HG03280 (cell line): ENCODE measurements at regions not wholly inside any gene's neighbourhood (a gene's known extent, or its start where the extent isn't known, plus 50 kb on each side); places are given as distances from the start of the nearest gene placed in this dataset.
"Not testable (repeated sequence)": the region's sequence is repeated elsewhere in the genome, so short reads cannot be mapped to it uniquely, and the experiment has no call there.

Source experiments
- ATAC-seq: cut with Tn5 transposase; IDR thresholded peaks from one replicate; pipeline ENCODE4 v1.9.1; 2021; ENCODE audit warnings: mild to moderate bottlenecking, moderate library complexity; ENCODE audit not compliant: unreplicated experiment

DNA sequence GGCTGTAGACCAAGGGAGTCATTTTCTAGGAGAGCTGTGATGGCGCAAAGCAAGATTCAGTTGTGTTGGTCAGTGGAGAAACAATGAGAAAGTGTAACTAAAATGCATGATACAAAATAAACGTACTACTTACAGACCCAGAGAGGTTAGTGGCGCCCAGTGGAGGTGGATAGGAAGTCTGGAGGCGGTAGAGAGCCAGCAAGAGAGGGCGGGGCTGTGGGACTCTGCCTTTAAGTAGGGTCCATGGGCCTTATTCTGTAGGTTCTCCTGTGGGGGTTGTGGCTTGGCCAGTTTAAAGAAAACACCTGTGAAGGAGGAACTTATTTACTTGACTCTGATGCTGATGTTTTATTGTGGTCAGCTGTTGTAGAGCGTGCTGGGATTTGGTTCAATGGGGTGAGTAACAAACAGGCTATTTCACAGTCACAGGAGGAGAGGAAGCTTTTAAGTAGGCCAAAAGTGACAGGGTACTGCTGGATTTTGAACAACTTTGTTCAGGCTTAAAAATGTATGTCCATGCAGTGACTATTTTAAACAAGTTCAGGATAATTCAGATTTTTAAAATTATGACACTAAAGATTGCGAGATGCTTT lies 1097.7 kb downstream of the TMTC2 start:
- ATAC-seq: no peak

DNA sequence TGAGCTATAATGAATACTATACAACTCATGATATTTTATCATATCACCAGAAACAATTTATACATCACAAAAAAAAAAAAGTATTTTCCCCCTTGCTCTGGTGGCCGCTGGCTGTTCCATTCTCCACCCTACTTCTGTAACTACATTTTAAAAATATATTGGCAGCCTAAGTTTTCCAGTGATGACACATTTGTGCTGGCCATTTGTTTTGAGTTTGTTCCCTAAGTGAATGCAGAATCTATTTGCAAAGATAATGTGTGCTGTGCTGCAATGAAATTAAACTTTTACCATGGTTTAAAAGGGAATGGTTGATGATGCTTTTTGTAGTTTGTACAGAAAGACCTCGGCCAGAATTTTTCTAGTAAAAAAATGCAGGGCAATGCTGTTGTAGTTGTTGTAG lies 1092.8 kb downstream of the TMTC2 start:
- ATAC-seq: no peak

DNA sequence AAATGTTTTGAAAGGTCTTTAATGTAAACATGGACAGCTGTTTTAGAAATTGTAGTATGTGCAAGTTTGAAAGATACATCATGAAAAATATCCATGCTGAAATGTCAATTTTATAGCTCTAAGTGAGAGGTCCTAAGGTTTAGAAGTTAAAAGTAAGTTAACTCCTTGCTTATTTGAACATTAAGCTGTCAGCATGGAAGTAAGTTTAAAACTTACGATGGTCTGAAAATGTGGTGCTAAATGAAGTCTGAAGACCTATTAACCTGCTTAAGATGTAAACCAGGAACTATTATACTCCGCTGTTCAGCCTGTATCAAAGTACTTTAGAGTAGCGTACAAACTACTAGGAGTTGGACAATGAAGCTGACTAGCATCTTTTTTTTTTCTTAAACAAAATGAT lies 1082.4 kb downstream of the TMTC2 start:
- ATAC-seq: no peak

DNA sequence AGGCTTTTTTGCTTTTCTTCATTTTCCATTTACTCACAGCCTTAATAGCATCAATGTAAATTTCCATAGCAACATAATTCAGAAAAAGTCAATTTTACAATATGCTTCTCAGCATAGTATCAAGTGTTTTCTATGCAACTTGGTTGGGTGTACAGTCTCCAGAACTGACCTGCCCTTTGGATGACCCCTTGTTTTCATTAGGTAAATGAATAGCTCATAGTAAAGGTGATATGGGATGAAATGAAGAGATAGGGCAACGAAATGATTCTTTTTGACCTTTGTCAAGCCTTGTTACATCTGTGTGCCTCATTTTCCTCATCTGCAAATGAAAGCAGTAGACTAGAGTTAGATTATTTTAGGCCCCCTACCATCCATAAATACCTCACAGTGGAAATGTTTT lies 1081.0 kb downstream of the TMTC2 start:
- no peak for ATAC-seq

DNA sequence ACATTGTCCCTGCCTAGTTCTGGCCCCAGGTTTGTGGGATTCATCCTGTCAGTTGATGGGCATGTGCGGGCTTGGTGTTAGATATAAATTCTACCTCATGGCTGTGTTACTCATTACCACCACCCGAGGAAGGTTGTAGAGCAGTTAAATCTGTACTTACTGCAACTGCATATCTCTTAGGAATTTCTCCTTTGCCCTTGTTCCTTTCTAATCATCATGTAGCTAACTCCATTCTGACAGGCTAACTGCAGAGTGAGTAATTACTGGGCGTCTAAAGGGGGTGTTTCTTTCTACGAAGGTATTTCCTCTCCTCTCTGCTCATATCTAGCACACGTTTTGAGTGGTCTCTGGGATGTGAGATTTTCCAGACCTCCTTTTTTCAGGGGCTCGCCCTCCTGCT lies 1076.7 kb downstream of the TMTC2 start:
- no peak for ATAC-seq

DNA sequence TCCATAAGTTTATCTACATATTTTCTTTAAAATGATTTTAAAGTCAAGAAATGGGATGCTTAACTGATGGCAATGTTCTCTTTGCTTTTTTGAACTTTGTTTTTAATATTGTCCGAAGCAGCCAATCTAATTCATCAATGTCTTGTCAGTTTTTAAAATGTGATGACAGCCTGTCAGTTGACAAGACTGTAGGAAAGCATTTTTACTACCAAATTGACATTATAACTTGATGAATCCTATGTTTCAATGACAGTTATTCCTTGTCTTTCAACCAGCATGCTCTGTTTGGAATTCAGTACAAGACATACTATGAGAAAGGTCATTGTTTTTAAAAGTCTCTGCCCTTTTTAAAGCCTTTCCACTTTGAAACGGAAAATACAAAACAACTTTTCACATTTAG lies 1073.2 kb downstream of the TMTC2 start:
- no peak for ATAC-seq

DNA sequence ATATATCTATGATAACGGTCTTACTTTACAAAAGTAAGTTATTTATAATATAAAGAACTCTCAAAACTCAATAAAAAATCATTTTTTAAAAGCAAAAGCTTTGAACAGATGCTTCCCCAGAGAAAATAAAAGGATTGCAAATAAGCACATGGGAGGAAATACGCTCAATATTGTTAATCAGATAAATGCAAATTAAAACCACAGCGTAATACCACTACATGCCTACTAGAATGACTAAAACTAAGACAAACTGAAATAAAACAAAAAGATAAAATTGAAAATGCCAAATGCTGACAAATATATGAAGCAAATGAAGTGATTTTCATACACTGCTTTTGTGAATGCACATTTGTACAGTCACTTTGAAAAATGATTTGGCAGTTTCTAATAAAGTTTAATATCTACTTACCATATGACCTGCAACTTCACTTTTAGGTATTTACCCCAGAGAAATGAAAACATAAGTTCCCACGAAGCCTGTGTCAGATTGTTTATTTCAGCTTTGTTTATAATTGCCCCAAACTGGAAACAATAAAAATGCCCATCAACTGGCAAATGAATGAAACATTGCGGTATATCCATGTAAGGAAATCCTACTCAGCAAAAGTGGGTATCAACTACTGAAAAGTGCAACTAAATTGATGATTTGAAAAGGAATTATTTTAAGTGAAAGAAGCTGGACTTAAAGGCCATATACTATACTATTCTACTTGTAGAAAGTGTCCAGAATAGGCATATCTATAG lies 1072.4 kb downstream of the TMTC2 start:
- ATAC-seq: no peak

DNA sequence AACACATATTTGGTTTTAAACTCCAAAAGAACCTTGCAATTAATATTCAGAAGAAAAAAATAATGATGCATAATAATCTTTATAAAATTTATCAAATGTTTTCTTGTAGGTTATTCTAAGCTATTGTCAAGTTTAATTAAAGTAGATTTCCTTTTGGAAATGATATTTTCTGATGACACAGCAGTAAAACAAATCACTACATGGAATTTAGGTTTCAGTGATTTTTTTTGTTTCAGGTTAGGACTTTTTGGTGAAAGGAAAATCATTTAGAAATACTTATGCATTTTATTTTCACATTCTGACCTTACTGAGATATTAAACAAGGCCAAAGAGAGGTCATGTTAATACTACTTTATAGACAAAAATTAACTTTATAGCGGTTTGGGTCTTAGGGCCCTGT lies 1067.2 kb downstream of the TMTC2 start:
- no peak for ATAC-seq

DNA sequence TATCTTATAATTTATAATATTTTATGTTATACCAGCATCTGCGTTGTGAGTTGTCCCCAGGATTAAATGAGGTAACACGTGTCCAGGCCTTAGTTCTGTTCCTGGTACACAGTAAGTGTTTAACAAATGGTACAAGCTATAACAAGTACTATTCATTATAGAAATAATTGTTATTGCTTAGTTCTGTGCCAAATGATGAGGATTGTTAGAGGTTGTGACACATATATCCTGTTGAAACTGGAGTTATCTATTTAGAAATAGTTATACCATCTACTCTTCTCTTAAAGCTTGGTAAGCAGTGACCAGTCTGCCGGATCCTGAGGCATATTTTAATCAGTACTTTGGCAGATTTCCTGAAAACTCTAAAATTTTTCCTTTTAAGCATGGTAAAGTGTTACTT lies 1066.5 kb downstream of the TMTC2 start:
- no peak for ATAC-seq

DNA sequence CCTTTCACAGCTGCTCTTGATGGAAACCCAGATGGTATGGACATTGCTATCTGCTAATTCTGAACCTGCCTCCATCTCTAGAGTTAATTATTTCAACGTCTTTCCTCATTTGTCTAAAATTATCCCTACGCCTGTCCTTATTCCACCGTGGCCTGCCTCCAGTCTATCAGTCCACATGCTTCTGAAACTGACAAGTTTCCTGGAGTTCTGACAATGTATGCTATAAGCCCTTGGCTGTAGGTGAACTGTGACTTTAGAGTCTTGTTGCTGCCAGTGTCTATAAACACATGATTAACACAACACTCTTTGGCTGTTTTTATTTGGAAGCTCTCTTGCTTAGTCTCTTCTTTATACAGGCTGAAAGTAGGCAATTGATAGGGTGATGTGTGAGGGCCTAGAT lies 1052.9 kb downstream of the TMTC2 start:
- no peak for ATAC-seq

DNA sequence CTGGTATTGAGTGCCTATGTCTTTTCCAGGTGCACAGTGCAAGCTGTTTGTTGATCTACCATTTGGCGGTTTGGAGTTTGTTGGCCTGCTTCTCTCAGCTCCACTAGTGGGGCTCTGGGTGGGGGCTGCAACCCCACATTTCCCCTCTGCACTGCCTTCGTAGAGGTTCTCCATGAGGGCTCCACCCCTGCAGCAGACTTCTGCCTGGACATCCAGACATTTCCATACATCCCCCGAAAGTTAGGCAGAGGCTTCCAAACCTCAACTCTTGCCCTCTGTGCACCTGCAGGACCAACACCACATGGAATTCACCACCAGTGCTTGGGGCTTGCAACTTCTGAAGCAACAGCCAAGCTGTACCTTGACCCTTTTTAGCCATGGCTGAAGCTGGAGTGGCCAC lies 1024.1 kb downstream of the TMTC2 start:
- ATAC-seq: no peak

DNA sequence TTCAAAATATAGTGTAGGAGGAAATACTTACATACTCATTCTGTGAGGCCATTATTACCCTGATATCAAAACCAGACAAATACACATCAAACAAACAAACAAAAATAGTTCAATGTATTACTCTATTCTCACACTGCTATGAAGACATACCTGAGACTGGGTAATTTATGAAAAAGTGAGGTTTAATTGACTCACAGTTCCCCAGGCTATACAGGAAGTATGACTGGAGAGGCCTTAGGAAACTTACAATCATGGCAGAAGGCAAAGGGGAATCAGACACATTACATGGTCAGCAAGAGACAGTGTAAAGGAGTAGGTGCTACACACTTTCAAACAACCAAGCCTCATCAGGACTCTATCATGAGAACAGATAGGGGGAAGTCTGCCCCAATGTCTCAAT lies 1023.2 kb downstream of the TMTC2 start:
- no peak for ATAC-seq

DNA sequence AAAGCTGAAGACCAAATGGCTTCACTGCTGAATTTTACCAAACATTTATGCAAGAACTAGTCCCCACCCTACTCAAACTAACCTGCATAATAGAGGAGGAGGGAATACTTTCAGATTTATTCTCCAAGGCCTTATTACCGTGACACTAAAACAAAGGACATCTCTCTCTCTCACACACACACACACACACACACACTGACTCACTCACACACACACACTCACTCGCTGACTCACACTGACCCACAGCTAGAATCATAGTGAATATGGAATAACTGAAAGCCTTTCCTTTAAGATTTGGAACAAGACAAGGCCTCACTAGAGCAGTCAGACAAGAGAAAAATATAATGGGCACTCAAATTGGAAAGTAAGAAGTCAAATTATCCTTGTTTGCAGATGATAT lies 1014.1 kb downstream of the TMTC2 start:
- ATAC-seq: no peak

DNA sequence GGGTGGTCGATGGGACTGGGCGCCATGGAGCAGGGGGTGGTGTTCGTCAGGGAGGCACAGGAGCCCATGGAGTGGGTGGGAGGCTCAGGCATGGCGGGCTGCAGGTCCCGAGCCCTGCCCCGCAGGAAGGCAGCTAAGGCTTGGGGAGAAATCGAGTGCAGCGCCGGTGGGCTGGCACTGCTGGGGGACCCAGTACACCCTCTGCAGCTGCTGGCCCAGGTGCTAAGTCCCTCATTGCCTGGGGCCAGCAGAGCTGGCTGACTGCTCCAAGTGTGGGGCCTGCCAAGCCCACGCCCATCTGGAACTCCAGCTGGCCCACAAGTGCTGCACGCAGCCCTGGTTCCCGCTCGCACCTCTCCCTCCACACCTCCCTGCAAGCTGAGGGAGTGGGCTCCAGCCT lies 1009.6 kb downstream of the TMTC2 start:
- not testable (repeated sequence) for ATAC-seq

DNA sequence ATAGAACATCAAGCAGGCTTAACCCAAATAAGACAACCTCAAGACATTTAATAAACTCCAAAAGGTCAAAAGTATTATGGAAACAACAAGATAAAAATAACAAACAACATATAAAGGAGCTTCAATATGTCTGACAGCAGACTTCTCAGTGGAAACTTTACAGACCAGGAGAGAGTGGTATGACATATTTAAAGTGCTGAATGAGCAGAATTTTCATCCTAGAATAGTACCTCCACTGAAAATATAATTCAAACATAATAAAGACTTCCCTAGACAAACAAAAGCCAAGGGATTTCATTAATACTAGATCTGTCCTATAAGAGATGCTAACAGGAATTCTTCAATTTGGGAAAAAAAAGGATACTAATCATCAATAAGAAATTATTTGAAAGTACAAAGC lies 1005.0 kb downstream of the TMTC2 start:
- ATAC-seq: no peak

DNA sequence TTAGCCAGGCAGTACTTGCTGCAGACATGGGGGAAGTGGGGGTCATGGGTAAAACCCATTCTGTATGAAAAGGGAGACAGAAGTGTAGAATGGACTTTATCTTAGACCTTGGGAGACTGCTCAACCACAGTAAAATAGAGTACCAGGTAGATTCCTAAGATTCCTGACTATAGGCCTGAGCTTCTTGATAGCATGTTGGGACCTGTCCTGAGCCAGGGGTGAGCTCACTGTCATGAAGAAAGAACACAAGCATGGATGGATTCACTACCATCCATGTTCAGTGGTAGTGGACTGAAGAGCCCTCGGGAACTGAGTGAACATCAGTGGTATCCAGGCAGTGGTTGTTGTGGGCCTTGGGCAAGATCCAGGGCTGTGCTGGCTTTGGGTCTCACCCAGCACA lies 1003.8 kb downstream of the TMTC2 start:
- ATAC-seq: no peak

DNA sequence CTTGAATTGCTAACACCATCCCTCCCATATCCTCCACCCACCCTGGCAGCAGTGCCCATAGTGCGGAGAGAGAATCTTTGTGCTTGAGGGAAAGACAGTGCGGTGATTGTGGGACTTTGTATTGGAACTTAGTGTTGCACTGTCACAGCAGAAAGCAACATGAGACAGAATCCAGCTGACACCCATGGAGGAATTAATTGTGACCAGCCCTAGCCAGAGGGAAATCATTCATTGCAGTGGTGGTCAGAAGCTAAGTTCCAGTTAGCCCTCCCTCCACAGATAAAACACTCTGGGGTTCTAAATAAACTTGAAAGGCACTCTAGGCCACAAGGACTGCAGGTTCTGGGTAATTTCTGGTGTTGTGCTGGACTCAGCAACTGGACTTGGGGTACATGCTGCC lies 1002.6 kb downstream of the TMTC2 start:
- no peak for ATAC-seq

DNA sequence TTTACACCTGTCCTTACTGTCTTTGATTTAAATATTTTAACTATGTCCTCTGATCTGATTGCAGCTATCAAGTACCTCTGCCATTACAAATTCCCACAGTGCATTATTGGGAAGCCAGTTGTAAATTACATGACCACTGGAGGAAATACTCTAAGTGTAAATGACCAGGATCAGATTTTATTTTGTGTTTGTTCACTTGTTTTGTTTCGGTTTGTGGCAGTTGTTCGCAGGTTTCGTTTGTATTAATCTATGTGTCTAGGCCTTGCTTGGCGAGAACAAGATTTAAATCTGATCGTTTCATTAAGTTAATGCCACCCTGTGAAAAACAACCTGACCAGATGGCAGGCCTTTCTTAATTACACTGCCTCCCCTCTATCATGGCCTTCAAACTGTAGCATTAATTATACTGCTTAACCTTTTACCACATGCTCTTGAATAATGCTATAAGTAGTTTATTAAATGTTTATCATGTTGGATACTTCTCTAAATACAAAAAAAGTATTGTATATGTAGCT lies 990.1 kb downstream of the TMTC2 start:
- no peak for ATAC-seq

DNA sequence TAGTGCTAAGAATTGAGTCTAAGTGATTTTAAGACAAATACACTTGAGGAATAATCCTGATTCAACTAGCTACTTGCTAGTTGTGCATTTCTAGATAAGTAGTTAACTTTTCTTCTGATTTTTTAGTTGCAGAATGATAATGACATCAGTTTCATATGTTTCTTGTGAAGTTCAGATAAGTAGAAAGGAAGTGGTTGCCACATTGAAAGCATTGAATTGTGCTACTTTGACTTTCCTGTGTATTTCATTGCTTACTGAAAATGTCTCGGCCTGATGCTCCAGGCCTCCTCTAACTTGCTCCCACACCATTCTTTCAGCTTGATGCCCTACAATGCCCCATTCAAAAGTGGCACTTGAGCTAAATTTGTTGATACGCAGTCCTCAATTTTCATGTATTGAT lies 980.0 kb downstream of the TMTC2 start:
- ATAC-seq: no peak

DNA sequence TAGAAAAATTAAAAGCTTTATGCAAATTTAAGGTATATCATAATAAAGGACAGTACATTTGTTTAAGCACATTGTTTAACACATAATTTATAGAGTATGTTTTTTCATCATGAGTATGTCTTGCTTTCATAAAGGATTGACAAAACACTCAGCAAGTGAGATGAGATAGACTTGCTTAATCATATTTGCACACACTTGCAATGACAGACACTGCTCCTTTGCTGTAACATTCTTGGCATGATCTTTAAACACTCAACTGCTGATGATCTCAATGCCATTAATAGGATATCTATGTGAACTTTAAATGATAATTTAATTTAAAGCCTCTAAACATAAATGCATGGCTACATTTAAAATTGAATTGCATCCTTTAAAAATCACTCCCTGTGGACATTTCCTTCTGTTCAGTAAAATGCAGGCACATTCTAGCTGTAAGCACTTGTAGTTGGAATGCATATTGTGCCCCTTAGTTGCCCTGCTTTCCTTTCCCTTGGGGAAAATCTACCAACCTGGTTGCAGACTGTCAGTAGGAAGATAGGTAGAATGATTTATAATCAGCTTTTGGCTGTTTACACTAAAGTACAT lies 979.0 kb downstream of the TMTC2 start:
- ATAC-seq: no peak

DNA sequence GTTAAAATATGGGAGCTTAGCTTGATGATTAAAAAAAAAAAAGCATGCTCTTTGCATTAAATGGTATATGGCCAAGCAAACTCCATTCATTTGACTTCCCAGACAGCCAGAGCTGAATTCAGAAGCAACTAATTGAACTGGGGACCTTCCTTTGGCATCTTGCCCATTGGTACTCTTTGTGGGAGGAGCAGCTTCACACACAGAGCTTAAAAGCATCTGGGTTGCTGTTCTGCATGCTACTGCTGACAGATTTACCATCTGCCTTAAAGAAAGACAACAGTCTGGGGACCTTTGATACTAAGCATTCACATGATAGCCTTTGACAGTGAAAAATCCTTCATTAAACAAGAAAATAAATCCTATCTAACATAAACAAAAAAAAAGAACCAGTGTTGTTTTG lies 977.9 kb downstream of the TMTC2 start:
- no peak for ATAC-seq

DNA sequence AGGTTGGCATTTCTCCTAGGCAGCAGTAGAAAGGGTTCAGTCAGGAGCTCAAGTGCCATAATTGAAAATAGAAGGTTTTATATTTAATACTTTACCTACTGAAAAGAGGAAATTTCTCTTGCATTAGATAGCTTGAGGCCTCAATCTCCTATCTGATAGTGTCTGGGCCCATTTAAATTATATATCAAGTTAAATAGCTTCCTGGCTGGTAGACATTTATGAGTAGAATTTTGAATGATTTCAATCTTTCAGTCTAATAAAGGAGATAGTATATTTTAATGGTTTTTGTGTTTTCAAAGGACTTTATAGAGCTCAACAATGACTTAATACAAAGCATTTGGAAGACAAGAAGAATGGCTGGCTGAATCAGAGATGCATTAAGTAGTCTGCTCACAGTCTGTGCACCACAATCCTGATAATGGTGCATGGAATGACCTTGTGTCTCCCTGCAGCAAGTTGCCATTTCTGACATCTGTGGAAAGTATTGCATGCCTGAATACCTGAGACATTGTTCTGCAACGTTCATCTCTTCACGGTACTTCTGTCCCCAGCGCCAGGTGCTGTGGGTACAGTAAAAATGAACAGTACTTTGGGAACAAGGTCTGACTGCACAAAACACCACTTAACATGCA lies 974.1 kb downstream of the TMTC2 start:
- ATAC-seq: no peak
